NB4 (cell line): ENCODE measurements at regions not wholly inside any gene's neighbourhood (a gene's known extent, or its start where the extent isn't known, plus 50 kb on each side); places are given as distances from the start of the nearest gene placed in this dataset.

Source experiments
- MYC ChIP-seq: IDR thresholded peaks from 2 replicates; pipeline ENCODE4 v1.6.1; 2011; ENCODE audit warnings: low read depth, low read length
- POLR2A ChIP-seq: IDR thresholded peaks from 2 replicates; pipeline ENCODE4 v1.6.1; 2011; ENCODE audit warnings: mild to moderate bottlenecking; ENCODE audit not compliant: insufficient read length; ENCODE audit errors: extremely low read depth
- TF ChIP-seq, protein P1 (sequence below): IDR thresholded peaks from one replicate; pipeline ENCODE4 v1.5.1; 2012; ENCODE audit warnings: low read depth, low read length
- TF ChIP-seq, protein P2 (sequence below): IDR thresholded peaks from 2 replicates; pipeline ENCODE4 v1.6.1; 2011; ENCODE audit warnings: low read depth, low read length

DNA sequence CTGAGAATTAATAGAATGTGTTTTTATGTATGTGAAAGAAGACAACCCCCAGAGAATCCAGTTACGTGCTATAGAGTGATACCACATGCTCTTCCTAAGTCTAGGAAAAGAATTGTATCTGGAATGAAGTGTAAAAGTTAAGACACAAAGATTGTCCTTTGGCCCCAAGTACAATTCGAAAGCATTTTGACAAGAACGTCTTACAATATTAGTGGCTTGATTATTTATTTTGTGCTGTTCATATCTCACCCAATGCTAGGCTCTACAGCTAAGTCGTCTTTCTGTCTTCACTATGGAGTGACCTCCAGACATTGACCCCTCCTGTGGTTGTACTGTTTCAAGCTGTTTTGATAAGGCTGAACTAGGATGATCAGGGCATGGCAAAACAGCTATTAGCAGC, 345.7 kb upstream of the C2CD4B start:
- TF ChIP-seq, protein P1, sequence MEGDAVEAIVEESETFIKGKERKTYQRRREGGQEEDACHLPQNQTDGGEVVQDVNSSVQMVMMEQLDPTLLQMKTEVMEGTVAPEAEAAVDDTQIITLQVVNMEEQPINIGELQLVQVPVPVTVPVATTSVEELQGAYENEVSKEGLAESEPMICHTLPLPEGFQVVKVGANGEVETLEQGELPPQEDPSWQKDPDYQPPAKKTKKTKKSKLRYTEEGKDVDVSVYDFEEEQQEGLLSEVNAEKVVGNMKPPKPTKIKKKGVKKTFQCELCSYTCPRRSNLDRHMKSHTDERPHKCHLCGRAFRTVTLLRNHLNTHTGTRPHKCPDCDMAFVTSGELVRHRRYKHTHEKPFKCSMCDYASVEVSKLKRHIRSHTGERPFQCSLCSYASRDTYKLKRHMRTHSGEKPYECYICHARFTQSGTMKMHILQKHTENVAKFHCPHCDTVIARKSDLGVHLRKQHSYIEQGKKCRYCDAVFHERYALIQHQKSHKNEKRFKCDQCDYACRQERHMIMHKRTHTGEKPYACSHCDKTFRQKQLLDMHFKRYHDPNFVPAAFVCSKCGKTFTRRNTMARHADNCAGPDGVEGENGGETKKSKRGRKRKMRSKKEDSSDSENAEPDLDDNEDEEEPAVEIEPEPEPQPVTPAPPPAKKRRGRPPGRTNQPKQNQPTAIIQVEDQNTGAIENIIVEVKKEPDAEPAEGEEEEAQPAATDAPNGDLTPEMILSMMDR: no peak
- no peak for TF ChIP-seq POLR2A
- TF ChIP-seq, protein P2, sequence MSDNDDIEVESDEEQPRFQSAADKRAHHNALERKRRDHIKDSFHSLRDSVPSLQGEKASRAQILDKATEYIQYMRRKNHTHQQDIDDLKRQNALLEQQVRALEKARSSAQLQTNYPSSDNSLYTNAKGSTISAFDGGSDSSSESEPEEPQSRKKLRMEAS: no peak
- TF ChIP-seq MYC: no peak
